ENCODE measurements at regions not wholly inside any gene's neighbourhood (a gene's known extent, or its start where the extent isn't known, plus 50 kb on each side); places are given as distances from the start of the nearest gene placed in this dataset.

DNA sequence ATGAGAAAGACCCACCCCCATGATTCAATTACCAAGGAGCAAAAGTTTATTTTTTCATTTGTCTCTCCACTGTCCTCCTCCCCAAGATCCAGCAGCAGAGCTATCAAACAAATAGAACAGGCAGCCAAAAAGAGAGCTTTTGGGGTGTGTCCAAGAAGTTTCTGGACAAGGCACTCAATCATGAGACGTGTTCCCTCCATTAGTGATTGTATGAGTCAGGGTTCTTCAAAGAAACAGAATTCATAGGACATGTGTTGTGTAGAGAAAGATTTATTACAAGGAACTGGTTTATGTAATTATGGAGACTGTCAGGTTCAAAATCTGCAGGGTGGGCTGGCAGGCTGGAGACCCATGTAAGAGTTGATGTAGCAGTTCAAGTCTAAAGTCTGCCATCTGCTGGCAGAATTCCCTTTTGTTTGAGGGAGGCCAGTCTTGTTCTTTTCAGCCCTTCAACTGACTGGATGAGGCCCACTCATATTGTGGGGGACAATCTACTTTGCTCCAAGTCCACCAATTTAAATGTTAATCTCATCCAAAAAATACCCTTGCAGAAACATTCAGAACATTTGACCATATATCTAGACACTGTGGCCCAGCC lies 248.1 kb upstream of the OPRM1 start:
- Histone ChIP-seq H3K4me1 (ENCODE audit: control insufficient read depth, insufficient read depth, low read length) (no peaks in the 10 kb centered on the region), H3K9ac (ENCODE audit: low read depth, low read length) (no peak overlapping the region), H3K27ac (ENCODE audit: low read depth, low read length) (no peak overlapping the region), H3K9me3 (ENCODE audit: control insufficient read depth, insufficient read depth, low read length) (no peaks in the 10 kb centered on the region), H3K4me3 (ENCODE audit: low read depth, low read length) (no peak overlapping the region), H3K27me3 (ENCODE audit: control insufficient read depth, insufficient read depth, low read length) (no peaks in the 10 kb centered on the region), H3K36me3 (ENCODE audit: control insufficient read depth, insufficient read depth, low read length) (no peaks in the 10 kb centered on the region)

DNA sequence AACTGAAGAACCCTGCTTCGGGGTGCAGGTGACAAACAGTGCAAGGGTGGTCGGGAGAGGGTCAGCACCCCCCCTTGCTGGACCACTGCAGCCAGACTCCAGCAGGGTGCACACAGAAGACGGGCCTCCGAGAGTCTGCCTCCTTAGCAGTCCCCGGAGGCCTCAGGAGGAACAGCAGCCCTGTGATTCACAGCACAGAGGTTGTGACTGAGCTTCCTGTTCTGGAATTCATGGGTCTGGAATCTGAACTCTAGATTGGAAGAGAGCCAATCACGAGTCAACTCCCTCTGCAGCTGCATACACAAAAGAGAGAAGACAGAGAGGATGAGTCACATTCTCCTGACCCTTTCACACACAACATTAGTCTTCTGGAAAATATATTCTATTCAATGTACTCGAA lies 249.0 kb upstream of the OPRM1 start:
- no peak overlapping the region for H3K9ac ChIP-seq (ENCODE audit: low read depth, low read length)
- H3K36me3 ChIP-seq (ENCODE audit: control insufficient read depth, insufficient read depth, low read length) = no peaks in the 10 kb centered on the region
- H3K9me3 ChIP-seq (ENCODE audit: control insufficient read depth, insufficient read depth, low read length) = no peaks in the 10 kb centered on the region
- no peaks in the 10 kb centered on the region for H3K4me1 ChIP-seq (ENCODE audit: control insufficient read depth, insufficient read depth, low read length)
- no peak overlapping the region for H3K4me3 ChIP-seq (ENCODE audit: low read depth, low read length)
- H3K27ac ChIP-seq (ENCODE audit: low read depth, low read length) = no peak overlapping the region
- no peaks in the 10 kb centered on the region for H3K27me3 ChIP-seq (ENCODE audit: control insufficient read depth, insufficient read depth, low read length)

DNA sequence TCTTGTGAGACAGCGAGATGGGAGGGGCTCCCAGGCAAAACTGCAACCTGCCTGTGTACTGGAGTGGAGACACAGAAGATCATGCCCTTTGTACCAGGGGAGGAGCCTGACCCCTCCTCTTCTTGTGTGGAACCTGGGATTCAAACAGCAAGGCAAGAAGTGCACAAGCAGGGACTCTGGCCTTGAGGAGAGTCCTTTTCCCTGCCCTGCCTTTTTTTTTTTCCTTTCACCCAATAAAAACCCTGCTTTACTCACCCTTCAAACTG lies 251.8 kb upstream of the OPRM1 start:
- H3K4me3 ChIP-seq (ENCODE audit: low read depth, low read length) = no peak overlapping the region
- no peak overlapping the region for H3K27ac ChIP-seq (ENCODE audit: low read depth, low read length)
- no peaks in the 10 kb centered on the region for H3K36me3 ChIP-seq (ENCODE audit: control insufficient read depth, insufficient read depth, low read length)
- no peaks in the 10 kb centered on the region for H3K9me3 ChIP-seq (ENCODE audit: control insufficient read depth, insufficient read depth, low read length)
- no peaks in the 10 kb centered on the region for H3K27me3 ChIP-seq (ENCODE audit: control insufficient read depth, insufficient read depth, low read length)
- H3K9ac ChIP-seq (ENCODE audit: low read depth, low read length) = no peak overlapping the region
- H3K4me1 ChIP-seq (ENCODE audit: control insufficient read depth, insufficient read depth, low read length) = no peaks in the 10 kb centered on the region

DNA sequence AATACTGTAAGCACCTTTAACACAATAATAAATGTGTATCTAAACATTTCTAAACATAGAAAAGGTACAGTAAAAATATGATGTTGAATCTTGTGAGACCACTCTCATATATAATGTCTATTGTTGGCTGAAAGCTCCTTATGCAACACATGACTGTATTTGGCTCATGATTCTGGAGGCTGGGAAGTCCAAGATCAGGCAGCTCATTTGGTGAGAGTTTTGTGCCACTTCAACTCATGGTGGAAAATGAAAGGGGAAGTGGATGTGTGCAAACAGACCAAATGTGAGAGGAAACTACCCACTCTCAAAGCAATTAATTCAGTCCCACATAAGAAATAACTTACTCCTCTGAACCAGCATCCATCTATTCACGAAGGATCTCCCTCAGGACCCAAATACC lies 257.7 kb upstream of the OPRM1 start:
- Histone ChIP-seq H3K9ac (ENCODE audit: low read depth, low read length) (no peak overlapping the region), H3K4me1 (ENCODE audit: control insufficient read depth, insufficient read depth, low read length) (no peaks in the 10 kb centered on the region), H3K9me3 (ENCODE audit: control insufficient read depth, insufficient read depth, low read length) (no peaks in the 10 kb centered on the region), H3K27ac (ENCODE audit: low read depth, low read length) (no peak overlapping the region), H3K36me3 (ENCODE audit: control insufficient read depth, insufficient read depth, low read length) (no peaks in the 10 kb centered on the region), H3K27me3 (ENCODE audit: control insufficient read depth, insufficient read depth, low read length) (no peaks in the 10 kb centered on the region), H3K4me3 (ENCODE audit: low read depth, low read length) (no peak overlapping the region)

DNA sequence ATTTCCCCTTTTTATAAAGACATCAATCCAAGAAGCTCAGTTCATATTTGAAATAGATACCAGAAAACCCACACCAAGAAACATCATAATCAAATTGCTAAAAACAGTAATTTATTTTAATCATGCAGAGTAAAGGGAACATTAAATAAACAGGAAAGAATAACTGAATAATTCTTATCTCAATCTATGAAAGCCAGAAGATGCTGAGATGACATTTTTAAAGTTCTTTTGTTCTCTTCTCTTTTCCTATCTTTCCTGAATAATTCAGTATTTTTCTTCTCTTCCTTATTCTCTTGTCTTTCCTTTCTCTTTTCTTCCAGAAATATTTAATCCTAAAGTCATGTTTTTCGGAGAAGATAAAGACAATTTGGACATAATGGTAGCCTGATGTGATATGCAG lies 259.0 kb upstream of the OPRM1 start:
- H3K4me1 ChIP-seq (ENCODE audit: control insufficient read depth, insufficient read depth, low read length) = no peaks in the 10 kb centered on the region
- no peak overlapping the region for H3K9ac ChIP-seq (ENCODE audit: low read depth, low read length)
- no peaks in the 10 kb centered on the region for H3K27me3 ChIP-seq (ENCODE audit: control insufficient read depth, insufficient read depth, low read length)
- no peaks in the 10 kb centered on the region for H3K36me3 ChIP-seq (ENCODE audit: control insufficient read depth, insufficient read depth, low read length)
- H3K27ac ChIP-seq (ENCODE audit: low read depth, low read length) = no peak overlapping the region
- no peak overlapping the region for H3K4me3 ChIP-seq (ENCODE audit: low read depth, low read length)
- H3K9me3 ChIP-seq (ENCODE audit: control insufficient read depth, insufficient read depth, low read length) = no peaks in the 10 kb centered on the region

DNA sequence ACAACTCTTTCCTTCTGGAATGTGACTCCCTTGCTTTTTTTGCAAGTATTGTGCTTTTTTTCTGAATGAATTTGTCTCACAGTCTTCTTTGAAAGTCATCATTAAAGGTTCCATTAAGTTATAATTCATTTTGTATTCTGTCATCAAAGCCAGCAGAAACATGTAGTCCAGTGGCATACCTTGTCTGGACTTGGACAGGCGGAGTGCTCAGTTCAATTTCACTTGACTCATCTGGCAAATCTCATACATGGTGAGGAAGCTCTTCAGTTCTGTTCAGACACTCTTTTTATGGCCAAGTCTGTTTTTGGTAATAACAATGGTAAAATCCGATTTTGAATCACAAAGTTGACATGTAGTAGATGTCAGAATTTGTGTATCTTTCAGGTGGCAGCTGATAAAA lies 260.8 kb upstream of the OPRM1 start:
- no peak overlapping the region for H3K9ac ChIP-seq (ENCODE audit: low read depth, low read length)
- H3K4me1 ChIP-seq (ENCODE audit: control insufficient read depth, insufficient read depth, low read length) = peaks cover 10% of the 10 kb centered on the region; the same call in 1 of the 2 replicates
- H3K36me3 ChIP-seq (ENCODE audit: control insufficient read depth, insufficient read depth, low read length) = no peaks in the 10 kb centered on the region
- H3K27ac ChIP-seq (ENCODE audit: low read depth, low read length) = no peak overlapping the region
- H3K4me3 ChIP-seq (ENCODE audit: low read depth, low read length) = no peak overlapping the region
- no peaks in the 10 kb centered on the region for H3K9me3 ChIP-seq (ENCODE audit: control insufficient read depth, insufficient read depth, low read length)
- no peaks in the 10 kb centered on the region for H3K27me3 ChIP-seq (ENCODE audit: control insufficient read depth, insufficient read depth, low read length)

DNA sequence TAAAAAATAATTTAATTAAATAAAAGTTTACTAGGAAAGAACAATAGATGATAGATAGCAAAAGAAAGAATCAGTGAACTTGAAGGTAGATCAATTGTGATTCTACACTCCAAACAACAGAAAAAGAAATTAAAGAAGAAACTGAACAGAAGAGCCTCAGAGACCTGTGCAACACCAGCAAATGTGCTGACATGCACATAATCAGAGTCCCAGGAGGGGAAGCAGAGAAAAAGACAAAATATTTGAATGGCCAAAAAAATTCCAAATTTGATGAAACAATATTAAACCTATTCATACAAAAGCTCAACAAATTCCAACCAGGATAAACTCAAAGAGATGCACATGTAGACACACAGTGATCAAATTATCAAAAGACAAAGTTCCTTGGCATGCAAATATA lies 267.5 kb upstream of the OPRM1 start:
- H3K36me3 ChIP-seq (ENCODE audit: control insufficient read depth, insufficient read depth, low read length) = no peaks in the 10 kb centered on the region
- H3K9ac ChIP-seq (ENCODE audit: low read depth, low read length) = no peak overlapping the region
- peaks cover 10% of the 10 kb centered on the region; the same call in 1 of the 2 replicates for H3K4me1 ChIP-seq (ENCODE audit: control insufficient read depth, insufficient read depth, low read length)
- H3K9me3 ChIP-seq (ENCODE audit: control insufficient read depth, insufficient read depth, low read length) = no peaks in the 10 kb centered on the region
- no peak overlapping the region for H3K4me3 ChIP-seq (ENCODE audit: low read depth, low read length)
- no peaks in the 10 kb centered on the region for H3K27me3 ChIP-seq (ENCODE audit: control insufficient read depth, insufficient read depth, low read length)
- no peak overlapping the region for H3K27ac ChIP-seq (ENCODE audit: low read depth, low read length)

DNA sequence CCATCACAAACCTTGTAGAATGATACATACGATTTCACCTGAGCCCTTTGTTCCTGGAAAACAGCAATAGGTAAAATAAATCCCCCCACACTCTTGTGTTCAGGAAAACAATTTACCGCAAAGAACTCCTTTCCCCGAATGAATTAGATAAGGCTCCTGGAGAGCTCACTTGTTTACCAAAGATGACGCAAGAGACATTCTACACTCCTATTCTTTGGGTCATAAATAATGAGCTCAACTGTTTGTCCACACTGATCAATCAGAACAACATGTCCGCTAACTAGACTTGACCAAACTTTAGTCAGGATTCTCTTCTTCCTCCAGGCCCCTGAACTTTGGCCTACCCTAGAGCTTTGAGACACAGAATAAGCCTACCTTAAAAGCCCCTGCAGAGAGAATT lies 271.9 kb upstream of the OPRM1 start:
- Histone ChIP-seq H3K36me3 (ENCODE audit: control insufficient read depth, insufficient read depth, low read length) (no peaks in the 10 kb centered on the region), H3K27me3 (ENCODE audit: control insufficient read depth, insufficient read depth, low read length) (no peaks in the 10 kb centered on the region), H3K9ac (ENCODE audit: low read depth, low read length) (no peak overlapping the region), H3K27ac (ENCODE audit: low read depth, low read length) (no peak overlapping the region), H3K9me3 (ENCODE audit: control insufficient read depth, insufficient read depth, low read length) (no peaks in the 10 kb centered on the region), H3K4me1 (ENCODE audit: control insufficient read depth, insufficient read depth, low read length) (no peaks in the 10 kb centered on the region), H3K4me3 (ENCODE audit: low read depth, low read length) (no peak overlapping the region)

DNA sequence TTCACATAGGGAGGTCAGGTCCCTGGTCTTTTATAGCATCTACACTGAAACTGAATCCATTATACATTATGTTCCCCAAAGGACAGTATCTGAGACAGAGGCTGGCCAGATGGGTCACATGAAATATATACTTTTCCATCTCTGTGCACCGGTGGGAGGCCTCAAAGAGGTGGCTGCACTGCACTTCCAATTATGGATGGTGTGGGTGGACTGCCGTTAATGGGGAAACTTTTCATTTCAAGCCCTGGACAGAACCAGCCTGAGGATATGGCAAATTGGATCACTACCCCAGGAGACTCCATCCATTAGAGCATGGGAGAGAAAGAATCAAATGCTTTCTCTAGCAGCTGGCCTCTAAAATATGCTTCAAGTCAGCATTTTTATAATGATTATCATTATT lies 280.5 kb upstream of the OPRM1 start:
- H3K4me3 ChIP-seq (ENCODE audit: low read depth, low read length) = no peak overlapping the region
- no peak overlapping the region for H3K9ac ChIP-seq (ENCODE audit: low read depth, low read length)
- peaks cover 3% of the 10 kb centered on the region; the same call in 1 of the 2 replicates for H3K4me1 ChIP-seq (ENCODE audit: control insufficient read depth, insufficient read depth, low read length)
- no peaks in the 10 kb centered on the region for H3K9me3 ChIP-seq (ENCODE audit: control insufficient read depth, insufficient read depth, low read length)
- no peak overlapping the region for H3K27ac ChIP-seq (ENCODE audit: low read depth, low read length)
- H3K36me3 ChIP-seq (ENCODE audit: control insufficient read depth, insufficient read depth, low read length) = no peaks in the 10 kb centered on the region
- H3K27me3 ChIP-seq (ENCODE audit: control insufficient read depth, insufficient read depth, low read length) = no peaks in the 10 kb centered on the region

DNA sequence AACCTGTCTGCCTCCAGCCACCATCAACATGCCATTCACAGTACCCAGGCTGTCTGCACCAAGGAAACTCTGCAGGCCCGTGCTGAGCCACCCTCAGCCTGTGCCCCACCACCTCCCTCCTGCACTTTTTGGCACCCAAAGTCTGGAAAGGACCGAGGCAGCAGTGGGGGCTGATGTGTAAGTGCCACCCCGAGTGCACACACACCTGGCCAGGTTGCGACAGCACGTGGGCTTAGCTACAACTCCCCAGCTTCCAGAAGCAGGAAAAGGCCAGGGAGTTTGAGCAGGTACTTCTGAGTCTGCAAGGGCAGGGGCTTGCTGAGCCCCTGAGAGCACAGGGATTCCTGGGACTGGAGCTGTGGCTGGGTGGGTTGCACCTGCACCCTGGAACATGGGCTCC lies 303.3 kb upstream of the OPRM1 start:
- Histone ChIP-seq H3K4me1 (ENCODE audit: control insufficient read depth, insufficient read depth, low read length) (no peaks in the 10 kb centered on the region), H3K9me3 (ENCODE audit: control insufficient read depth, insufficient read depth, low read length) (peaks cover 4% of the 10 kb centered on the region; the same call in 1 of the 2 replicates), H3K36me3 (ENCODE audit: control insufficient read depth, insufficient read depth, low read length) (no peaks in the 10 kb centered on the region), H3K27me3 (ENCODE audit: control insufficient read depth, insufficient read depth, low read length) (no peaks in the 10 kb centered on the region), H3K9ac (ENCODE audit: low read depth, low read length) (no peak overlapping the region), H3K27ac (ENCODE audit: low read depth, low read length) (no peak overlapping the region), H3K4me3 (ENCODE audit: low read depth, low read length) (no peak overlapping the region)

DNA sequence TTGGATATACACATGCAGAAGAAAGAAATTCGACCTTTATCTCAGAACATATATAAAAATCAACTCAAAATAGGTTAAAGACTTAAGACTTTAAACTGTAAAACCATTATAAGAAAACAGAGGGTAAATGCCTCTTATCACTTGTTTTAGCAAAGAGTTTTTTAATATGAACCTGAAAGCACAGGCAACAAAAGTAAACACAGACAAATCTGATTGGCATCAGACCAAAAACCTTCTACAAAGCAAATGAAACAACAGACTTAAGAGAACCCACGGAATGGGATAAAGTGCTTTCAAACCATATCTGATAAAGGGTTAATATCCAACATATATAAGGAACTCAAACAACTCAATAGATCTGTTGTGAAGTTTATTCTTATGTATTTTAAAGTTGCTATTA lies 309.9 kb upstream of the OPRM1 start:
- H3K36me3 ChIP-seq (ENCODE audit: control insufficient read depth, insufficient read depth, low read length) = no peaks in the 10 kb centered on the region
- no peaks in the 10 kb centered on the region for H3K27me3 ChIP-seq (ENCODE audit: control insufficient read depth, insufficient read depth, low read length)
- H3K4me3 ChIP-seq (ENCODE audit: low read depth, low read length) = no peak overlapping the region
- H3K9me3 ChIP-seq (ENCODE audit: control insufficient read depth, insufficient read depth, low read length) = no peaks in the 10 kb centered on the region
- H3K27ac ChIP-seq (ENCODE audit: low read depth, low read length) = no peak overlapping the region
- H3K4me1 ChIP-seq (ENCODE audit: control insufficient read depth, insufficient read depth, low read length) = no peaks in the 10 kb centered on the region
- H3K9ac ChIP-seq (ENCODE audit: low read depth, low read length) = no peak overlapping the region

DNA sequence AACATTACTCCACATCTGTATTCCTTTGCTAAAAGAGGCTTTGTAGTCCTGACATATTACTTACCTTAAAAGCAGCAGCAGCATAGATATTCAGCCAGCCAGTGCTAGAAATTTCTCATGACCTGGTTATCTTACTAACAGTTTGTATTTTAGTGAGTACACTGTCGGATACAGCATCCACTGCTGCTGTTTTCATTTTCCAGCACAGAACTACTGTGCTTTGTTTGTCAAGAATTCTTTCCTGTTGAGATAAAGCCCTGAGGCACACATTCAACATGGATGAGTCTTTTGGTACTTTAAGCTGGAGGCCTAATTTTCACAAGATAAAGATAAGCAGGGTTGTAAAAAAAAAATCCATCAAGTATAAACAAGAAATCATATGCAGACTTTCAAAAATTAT lies 311.2 kb upstream of the OPRM1 start:
- Histone ChIP-seq H3K36me3 (ENCODE audit: control insufficient read depth, insufficient read depth, low read length) (no peaks in the 10 kb centered on the region), H3K4me3 (ENCODE audit: low read depth, low read length) (no peak overlapping the region), H3K9ac (ENCODE audit: low read depth, low read length) (no peak overlapping the region), H3K9me3 (ENCODE audit: control insufficient read depth, insufficient read depth, low read length) (no peaks in the 10 kb centered on the region), H3K4me1 (ENCODE audit: control insufficient read depth, insufficient read depth, low read length) (no peaks in the 10 kb centered on the region), H3K27me3 (ENCODE audit: control insufficient read depth, insufficient read depth, low read length) (no peaks in the 10 kb centered on the region), H3K27ac (ENCODE audit: low read depth, low read length) (no peak overlapping the region)
